Pulmonary artery endothelial cell (primary cell): ENCODE measurements at regions not wholly inside any gene's neighbourhood (a gene's known extent, or its start where the extent isn't known, plus 50 kb on each side); places are given as distances from the start of the nearest gene placed in this dataset.
"Not testable (repeated sequence)": the region's sequence is repeated elsewhere in the genome, so short reads cannot be mapped to it uniquely, and the experiment has no call there.

ENCODE experiments used
- DNase-seq: peaks from one replicate; pipeline ENCODE4 v3.0.0-alpha.2; 2011; ENCODE audit warnings: low read depth, low spot score

DNA sequence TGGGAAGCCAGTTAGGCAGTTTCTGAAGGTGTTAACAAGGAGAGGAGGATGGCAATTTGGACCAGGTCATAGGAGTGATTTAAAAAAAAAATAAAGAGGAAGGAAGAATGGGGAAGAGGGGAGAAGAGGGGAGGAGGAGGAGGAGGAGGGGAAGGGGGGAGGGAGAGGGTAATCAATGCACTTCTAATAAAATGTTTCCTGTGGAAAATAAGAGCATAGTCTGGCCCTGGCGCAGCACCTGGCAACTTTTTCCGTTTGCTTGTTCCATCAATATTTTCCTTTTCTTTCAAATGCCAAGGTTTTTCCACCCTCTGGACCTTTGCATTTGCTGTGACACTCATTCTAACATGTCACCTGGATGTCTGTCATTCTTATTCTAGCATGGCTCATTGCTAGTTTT lies 308.2 kb downstream of the PPP1R3A start:
- DNase-seq, result no peak

DNA sequence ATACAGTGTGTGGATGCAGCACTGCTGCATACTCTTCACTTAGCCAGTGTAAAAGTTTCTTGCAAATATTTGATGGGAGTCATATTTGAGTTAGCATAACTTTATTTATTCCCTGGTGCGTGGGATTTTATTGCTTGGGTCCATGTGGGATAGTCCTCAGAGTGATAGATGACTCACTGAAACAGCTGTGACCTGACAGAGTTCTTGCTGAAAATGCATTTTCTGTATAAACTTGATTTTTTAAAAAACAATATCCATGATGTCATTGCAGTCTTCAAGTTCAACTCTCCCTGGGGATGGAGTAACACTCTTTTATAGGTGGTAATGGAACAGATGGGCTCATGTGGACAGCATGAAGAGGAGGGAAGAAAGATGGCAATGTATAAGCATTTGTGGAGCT lies 310.0 kb downstream of the PPP1R3A start:
- no peak for DNase-seq

DNA sequence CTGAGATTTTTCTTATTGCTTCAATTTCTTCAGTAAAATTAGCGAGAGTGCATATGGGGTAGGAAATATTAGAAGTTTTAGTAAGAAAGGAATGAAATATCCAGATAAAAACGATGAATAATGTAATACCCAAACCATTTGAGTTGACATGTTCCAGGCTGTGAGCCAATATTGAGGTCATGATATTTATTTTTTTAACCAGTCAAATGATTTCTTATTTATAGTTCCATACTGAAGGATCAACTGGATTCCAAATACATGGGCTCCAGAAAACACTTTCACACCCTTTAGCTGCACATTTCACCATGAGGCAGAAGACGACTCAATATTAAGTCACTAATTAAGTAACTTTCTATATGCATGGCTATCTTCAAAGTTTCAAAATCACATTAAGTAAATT lies 312.5 kb downstream of the PPP1R3A start:
- DNase-seq, result no peak

DNA sequence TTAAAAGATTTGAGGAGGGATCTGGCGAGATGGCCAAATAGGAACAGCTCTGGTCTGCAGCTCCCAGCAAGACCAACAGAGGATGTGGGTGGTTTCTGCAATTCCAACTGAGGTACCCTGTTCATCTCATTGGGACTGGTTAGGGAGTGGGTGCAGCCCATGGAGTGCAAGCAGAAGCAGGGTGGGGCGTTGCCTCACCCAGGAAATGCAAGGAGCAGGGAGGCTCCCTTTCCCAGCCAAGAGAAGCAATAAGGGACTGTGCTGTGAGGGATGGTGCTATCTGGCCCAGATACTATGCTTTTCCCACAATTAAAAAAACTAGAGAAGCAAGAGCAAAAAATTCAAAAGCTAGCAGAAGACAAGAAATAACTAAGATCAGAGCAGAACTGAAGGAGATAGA lies 318.4 kb downstream of the PPP1R3A start:
- DNase-seq, result not testable (repeated sequence)

DNA sequence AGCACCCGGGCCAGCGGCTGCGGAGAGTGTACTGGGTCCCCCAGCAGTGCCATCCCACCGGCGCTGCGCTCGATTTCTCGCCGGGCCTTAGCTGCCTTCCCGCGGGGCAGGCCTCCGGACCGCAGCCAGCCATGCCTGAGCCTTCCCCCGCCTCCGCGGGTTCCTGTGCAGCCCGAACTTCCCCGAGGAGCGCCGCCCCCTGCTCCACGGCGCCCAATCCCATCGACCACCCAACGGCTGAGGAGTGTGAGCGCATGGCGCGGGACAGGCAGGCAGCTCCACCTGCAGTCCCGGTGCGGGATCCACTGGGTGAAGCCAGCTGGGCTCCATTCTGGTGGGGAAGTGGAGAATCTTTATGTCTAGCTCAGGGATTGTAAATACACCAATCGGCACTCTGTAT lies 325.4 kb downstream of the PPP1R3A start:
- not testable (repeated sequence) for DNase-seq

DNA sequence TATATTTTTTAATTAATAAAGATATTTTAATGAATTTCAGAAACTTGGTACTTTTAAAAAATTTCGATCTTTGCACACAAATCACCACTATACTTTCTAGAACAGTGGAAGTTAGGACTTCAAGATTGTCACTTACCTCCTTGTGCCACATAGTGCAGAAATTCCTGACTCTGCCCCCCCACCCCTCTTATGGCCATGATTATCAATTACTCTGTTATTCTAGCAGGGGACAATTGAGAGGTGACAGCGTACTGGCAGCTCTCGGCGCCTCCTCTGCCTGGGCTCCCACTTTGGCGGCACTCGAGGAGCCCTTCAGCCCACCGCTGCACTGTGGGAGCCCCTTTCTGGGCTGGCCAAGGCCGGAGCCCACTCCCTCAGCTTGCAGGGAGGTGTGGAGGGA lies 325.9 kb downstream of the PPP1R3A start:
- not testable (repeated sequence) for DNase-seq

DNA sequence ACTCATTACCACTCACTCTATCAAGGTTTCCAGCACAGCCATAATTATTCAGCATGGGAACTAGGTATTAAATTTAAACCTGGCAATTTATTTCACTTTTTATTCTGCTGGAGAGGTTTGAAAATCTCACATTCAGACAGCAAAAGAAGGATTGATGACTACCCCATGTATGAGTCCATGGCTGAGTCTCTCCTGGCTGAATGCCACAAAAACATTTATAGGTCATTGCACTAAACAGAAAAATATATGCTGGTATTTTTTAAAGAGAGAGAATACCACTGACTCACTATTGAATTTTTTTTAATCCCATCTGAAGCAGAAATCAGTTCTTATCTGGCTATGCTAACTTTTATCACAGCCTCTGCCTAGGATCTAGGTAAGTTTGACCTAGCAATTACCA lies 336.3 kb downstream of the PPP1R3A start:
- no peak for DNase-seq

DNA sequence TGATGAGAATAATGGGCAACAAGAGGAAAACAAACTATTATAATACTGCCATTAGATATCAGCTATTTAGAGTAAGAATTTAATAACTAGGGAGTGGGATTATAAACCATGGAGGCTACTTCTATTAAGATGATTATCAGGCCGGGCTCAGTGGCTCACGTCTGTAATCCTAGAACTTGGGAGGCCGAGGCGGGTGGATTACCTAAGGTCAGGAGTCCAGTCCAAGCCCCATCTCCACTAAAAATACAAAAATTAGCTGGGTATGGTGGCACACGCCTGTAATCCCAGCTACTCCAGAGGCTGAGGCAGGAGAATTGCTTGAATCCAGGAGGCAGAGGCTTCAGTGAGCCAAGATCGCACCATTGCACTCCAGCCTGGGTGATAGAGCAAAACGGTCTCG lies 355.6 kb downstream of the PPP1R3A start:
- not testable (repeated sequence) for DNase-seq

DNA sequence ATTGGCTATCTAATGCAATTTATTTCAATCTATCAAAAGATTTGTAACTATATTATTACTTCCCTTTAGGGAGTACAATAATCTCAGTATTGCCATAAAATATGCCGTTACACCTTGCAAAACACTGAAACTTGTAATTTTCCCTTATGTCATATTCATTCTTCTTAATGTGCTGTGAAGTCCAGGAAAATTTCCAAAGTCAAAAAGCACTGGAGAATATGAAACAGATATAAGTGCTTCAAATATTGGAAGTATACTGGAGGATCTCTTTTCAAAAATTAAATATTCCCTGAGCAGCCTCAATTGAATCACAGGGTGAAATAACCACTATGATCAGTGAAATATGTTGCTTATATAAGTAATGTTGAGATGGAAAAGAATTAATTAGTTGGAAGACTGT lies 356.0 kb downstream of the PPP1R3A start:
- DNase-seq, result no peak

DNA sequence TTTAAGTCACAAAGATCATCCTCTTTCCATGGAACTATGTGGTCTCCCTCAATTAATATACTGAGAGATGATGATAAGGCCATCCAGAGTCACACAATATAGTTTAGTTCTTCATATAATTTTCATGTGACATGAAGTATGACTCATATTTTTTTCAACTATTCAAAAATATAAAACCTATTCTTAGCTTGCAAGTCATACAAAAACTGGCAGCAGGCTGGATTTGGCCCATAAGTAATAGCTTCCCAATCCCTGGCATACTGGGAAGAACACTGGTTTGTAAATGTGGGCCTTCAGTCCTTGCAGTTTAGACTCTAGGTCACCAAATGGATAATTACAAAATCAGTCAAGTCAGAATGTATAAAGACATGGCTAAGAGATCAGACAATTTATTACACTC lies 356.6 kb downstream of the PPP1R3A start:
- no peak for DNase-seq

DNA sequence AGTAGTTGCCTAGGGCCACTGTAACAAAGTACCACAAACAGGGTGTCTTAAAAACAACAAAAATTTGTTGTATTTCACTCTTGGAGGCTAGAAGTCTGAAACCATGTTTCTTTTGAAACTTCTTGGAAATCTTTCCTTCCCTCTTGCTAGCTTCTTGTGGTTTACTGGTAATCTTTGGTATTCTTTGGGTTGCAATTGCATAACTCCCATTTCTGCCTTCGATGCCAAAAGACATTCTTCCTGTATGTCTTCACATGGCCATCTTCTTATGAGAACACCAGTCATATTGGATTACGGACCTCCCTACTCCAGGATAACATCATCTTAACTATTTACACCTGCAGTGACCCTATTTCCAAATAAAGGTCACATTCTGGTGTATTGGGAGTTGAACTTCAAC lies 357.4 kb downstream of the PPP1R3A start:
- DNase-seq, result no peak

DNA sequence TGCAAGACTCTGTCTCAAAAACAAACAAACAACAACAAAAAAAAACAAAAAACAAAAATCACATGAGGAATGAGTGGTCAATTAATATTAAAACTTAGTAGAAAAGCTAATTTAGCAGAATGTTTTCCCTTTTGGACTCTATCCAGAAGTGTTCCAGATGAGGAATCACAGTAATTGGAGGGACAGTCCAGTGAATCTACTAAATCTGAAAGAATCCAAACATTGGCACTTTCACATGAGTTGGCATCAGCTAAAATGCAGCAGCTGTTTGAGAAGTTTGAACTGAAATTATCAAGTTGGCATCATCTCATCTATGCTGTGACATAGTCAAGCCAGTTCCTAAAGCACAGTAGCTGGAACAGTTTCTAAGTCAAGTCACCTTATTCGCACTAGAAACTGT lies 367.8 kb downstream of the PPP1R3A start:
- no peak for DNase-seq

DNA sequence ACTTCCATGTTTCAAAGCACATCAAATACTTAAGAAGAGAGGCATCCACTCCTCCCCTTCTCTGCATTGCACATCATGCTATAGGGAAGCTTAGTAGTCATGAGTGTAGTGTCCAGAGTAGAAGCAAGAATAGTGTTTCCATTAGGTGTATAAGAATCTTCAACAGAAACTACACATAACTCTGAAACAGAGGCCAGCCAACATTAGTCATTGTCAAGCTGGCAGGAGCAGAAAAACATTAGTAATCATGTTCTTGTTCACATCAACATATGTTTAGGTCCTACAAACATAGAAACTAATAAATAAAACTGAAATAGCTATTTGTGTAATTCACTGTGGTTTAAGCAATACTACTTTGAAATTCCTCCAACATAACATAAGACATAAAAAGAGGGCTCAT lies 370.2 kb downstream of the PPP1R3A start:
- DNase-seq, result no peak

DNA sequence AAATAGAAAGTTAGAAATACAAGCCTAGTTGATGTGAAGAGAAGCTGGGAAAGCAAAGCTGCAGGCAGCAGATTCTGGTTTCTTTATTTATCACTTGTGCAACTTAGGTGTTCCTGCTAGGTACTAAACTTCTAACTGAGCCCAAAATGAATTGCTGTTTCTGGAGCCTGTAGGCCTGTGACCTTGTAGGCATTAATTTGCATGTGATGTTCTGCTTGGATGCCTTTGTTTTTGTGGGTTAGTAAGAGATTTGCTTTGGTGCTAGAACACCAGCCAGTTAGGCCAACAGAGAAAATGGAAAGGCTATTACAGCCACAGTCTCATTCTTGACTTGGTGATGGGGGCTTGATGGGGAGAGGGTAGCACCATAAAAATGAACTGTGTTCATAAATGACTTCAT lies 370.7 kb downstream of the PPP1R3A start:
- no peak for DNase-seq

DNA sequence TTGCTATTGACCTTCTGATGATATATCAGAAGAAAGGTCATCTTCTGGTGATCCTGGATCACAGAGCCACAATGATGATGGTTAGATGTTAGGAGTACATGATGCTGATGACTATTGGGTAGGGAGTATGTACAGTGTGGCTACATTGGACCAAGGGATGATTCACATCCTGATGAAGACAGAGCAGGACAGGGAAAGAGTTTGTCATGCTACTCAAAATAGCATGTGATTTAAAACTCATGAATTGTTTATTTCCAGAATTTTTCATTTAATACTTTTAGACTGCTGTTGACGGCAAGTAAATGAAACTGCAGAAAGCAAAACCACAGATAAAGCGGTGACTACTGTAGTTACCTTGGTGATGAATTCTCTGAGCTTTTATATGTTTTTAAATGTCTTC lies 397.3 kb downstream of the PPP1R3A start:
- DNase-seq, result no peak

DNA sequence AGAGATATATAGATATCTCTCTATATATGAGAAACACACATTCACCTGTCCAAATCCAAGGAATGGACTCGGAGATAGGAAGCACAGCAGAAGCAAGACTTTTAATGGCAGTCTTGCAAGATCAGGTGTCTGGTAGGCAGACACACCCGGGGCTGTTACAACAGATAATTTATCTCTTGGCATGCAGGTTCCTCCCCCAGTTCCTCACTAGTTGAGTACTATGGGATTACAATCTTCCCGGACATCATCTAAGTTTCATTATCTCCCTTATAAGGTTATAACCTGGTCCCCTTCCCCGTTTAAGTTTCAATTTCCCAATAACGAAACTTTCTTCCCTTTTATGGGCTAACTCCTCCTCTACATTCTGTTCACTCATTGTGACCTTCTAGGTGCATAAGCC lies 399.3 kb downstream of the PPP1R3A start:
- no peak for DNase-seq

DNA sequence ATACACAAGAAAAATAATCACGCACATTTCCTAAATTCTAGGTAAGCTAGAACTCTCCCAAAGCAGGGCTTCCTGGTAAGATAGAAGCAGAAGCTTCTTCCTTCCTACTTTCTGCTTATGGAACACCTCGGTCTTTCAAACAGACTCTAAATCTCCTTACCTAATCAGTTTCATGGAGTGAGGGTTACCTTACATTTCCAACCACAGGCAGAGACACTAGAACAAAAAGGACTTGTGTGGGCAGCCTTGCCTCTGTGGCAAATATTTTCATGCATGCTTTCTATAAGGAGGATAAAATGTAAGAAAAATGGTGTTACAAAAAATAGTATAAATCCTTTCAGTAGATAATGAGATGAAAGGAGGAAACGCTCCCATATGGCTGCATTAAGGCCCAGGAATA lies 386.3 kb upstream of the SMIM30 start:
- DNase-seq, result no peak

DNA sequence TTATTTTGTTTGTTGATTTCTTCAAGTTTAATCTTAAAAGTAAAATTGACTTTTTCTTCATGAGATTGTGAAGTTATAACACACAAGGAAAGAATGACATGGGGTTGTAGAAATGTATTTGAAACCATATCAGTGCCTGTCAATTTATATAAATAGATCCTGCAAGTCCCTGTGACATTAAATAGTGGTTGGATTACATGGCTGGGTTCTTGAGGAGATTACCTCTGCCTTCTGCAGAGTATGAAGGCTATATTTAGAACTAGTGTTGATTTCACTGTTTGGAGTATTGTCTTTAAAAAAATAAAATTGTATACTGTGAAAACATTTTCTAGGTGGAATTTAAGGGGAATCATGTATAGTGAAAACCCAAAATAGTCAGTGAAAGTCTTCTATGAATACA lies 385.8 kb upstream of the SMIM30 start:
- DNase-seq, result no peak

DNA sequence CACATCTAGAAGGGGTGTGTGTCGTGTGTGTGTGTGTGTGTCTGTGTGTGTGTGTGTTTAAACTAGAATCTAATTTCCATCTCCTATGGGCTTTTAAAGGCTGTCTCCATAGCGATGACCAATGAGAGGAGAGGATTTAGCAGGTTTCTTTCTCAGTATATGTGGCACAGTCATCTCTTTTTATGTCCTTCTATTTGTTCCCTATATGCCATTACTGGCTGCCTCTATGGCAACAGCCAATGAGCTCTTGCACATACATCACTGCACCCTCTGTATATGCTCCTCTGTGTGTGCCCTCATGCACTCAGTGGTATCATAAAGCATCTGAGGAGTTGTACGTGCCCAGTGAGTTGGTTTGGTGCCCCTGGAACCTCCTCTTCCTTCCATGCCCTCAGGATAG lies 378.2 kb upstream of the SMIM30 start:
- DNase-seq, result not testable (repeated sequence)

DNA sequence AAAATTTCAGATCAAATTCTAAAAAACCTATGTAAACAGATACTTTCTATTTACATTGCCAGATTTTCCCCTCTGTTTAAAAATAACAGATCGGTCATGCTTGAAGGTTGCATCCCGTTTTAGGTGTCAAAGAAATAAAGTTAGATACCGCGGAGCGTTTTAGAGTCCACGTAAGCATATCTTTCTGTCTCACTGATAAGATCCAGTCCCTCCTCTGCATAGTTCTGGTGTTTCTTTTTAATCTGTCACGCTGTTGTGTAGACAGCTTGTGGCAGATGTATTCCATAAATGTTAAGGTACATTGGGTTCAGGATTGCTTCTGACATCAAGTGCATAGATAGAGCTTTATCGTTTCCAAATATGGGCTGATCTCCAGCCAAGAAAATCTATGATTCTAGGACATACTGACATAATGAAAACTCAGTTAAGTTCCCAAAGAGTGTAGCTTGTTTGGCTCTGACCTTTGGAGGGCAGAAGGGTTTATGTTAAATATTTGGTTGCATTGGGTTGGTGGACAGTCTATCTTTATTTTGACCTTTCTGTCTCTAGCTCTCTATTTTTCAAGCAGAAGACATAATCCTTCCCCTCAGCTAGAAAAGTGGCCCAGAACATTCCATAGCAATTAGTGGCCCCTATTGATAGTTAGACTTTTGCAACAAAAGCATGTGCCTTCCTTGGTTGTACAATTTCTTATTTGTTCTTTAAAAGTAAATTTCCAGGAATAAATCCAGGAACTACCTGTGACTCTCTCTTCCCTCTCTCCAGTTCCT lies 376.6 kb upstream of the SMIM30 start:
- DNase-seq, result not testable (repeated sequence)

DNA sequence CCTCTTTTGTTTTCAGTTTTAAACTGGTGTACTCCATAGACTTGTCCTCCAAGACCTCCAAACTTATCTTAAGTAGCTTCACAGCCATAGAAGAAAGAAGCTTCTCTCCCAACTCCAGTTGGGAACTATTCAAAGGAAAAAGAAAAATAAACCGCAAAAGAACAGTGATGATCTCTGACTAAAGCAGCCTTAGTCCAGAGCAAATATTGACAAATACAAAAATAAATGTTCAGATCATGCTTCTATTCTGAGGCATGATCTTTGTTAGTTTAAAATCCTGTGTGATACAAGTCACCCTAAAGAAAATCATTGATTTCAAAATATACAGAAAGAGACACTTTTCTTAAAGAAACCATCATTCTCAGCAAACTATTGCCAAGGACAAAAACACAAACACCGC lies 373.0 kb upstream of the SMIM30 start:
- no peak for DNase-seq

DNA sequence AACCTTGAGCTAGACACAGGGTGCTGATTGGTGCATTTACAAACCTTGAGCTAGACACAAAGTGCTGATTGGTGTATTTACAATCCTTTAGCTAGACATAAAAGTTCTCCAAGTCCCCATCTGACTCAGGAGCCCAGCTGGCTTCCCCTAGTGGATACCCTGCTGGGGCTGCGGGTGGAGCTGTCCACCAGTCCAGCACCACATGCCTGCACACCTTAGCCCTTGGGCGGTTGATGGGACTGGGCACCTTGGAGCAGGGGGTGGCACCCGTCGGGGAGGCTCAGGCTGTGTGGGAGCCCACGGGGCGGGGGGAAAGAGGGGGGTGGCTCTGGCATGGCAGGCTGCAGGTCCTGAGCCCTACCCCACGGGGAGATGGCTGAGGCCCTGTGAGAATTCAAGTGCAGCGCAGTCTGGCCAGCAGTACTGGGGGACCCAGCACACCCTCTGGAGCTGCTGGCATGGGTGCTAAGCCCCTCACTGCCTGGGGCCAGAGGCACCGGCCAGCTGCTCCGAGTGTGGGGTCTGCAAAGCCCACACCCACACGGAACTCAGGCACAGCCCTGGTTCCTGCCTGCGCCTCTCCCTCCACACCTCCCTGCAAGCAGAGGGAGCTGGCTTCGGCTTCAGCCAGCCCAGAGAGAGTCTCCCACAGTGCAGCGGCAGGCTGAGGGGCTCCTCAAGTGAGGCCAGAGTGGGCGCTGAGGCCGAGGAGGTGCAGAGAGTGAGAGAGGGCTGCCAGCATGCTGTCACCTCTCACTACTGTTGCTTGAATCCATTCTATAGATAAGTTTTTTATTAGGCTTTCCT lies 369.8 kb upstream of the SMIM30 start:
- DNase-seq, result no peak

DNA sequence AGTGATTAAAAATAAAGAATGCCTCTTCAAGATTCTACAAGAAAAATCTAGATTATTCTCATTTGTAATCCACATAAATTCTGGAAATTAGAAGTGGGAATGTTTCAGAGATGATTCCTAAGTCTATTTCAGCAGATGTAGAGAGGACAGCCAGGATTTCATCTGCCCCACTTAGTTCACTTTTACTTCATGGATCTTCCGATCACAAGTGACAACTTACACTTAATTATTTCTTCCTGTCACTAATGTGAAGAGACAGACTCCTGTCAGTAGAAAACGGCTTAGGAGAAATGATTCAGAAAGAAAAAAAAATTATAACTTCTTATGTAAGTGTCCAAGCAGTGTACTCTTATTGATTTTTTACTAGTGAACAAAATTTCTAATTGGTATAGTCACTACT lies 368.2 kb upstream of the SMIM30 start:
- DNase-seq, result no peak
